IMR-90 (cell line): ENCODE measurements at regions not wholly inside any gene's neighbourhood (a gene's known extent, or its start where the extent isn't known, plus 50 kb on each side); places are given as distances from the start of the nearest gene placed in this dataset.

Experiments
- ATAC-seq: fragments of 200-7000 bp; cut with Tn5 transposase; 2 replicates; pipeline ENCODE4 v1.9.1; 2020; ENCODE audit warnings: low read depth, mild to moderate bottlenecking, moderate library complexity
- BruUV-seq: library from RNA; stranded (reverse); fragments of 400-500 nt; replicated peaks from 2 replicates; lab custom pipeline; 2021; lab: Mats Ljungman, UMichigan
- CTCF ChIA-PET: fragments of 300-600 bp; formaldehyde crosslinking; extraction: SDS; loops from one replicate; lab custom pipeline; 2021; ENCODE audit warnings: antibody characterized with exemption; lab: Yijun Ruan, JAX
- POLR2A ChIA-PET: fragments of 300-600 bp; sonication (Branson Sonifier 250); formaldehyde crosslinking; loops from one replicate; lab custom pipeline; 2022; ENCODE audit warnings: antibody characterized with exemption; ENCODE audit not compliant: unreplicated experiment; lab: Charles Lee
- DNase-seq: peaks from one replicate; pipeline ENCODE4 v3.0.0; 2013
- H2AFZ ChIP-seq: replicated peaks from 2 replicates; pipeline ENCODE3; 2013; ENCODE audit warnings: low read length, mild to moderate bottlenecking; ENCODE audit not compliant: poor library complexity
- H2AK5ac ChIP-seq: 2 replicates; pipeline ENCODE4 v1.6.1; 2013; ENCODE audit warnings: low read depth, low read length, inconsistent platforms
- H2AK9ac ChIP-seq: replicated peaks from 2 replicates; pipeline ENCODE3; 2013; ENCODE audit warnings: mild to moderate bottlenecking, low read depth, low read length, moderate library complexity; ENCODE audit not compliant: poor library complexity
- H2BK120ac ChIP-seq: 2 replicates; pipeline ENCODE4 v1.6.1; 2013; ENCODE audit warnings: low read depth, low read length, inconsistent platforms
- H2BK15ac ChIP-seq: 3 replicates; pipeline ENCODE4 v1.6.1; 2013; ENCODE audit warnings: low read depth, low read length, inconsistent platforms
- H2BK20ac ChIP-seq: 2 replicates; pipeline ENCODE4 v1.6.1; 2013; ENCODE audit warnings: low read depth, mild to moderate bottlenecking, inconsistent platforms, low read length, moderate library complexity
- H2BK5ac ChIP-seq: 2 replicates; pipeline ENCODE4 v1.6.1; 2013; ENCODE audit warnings: mild to moderate bottlenecking, low read depth, low read length, inconsistent platforms; ENCODE audit not compliant: poor library complexity, severe bottlenecking
- H3K14ac ChIP-seq: replicated peaks from 2 replicates; pipeline ENCODE4 v1.6.1; 2013; ENCODE audit warnings: low read depth, low read length, inconsistent platforms
- H3K18ac ChIP-seq: 2 replicates; pipeline ENCODE4 v1.6.1; 2013; ENCODE audit warnings: low read depth, low read length, control low read depth
- H3K23ac ChIP-seq: 2 replicates; pipeline ENCODE4 v1.6.1; 2013; ENCODE audit warnings: low read depth, low read length, inconsistent platforms
- H3K27ac ChIP-seq: 2 replicates; pipeline ENCODE4 v1.5.1; 2013; ENCODE audit warnings: mild to moderate bottlenecking, control low read depth, low read length; ENCODE audit not compliant: insufficient read depth
- H3K27me3 ChIP-seq: 2 replicates; pipeline ENCODE4 v1.6.1; 2013; ENCODE audit warnings: low read length; ENCODE audit not compliant: control insufficient read depth, insufficient read depth
- H3K36me3 ChIP-seq: 2 replicates; pipeline ENCODE4 v1.6.1; 2013; ENCODE audit warnings: low read length, mixed read lengths; ENCODE audit not compliant: control insufficient read depth, insufficient read depth
- H3K4ac ChIP-seq: 2 replicates; pipeline ENCODE4 v1.6.1; 2013; ENCODE audit warnings: low read depth, low read length, inconsistent platforms
- H3K4me1 ChIP-seq: 2 replicates; pipeline ENCODE4 v1.6.1; 2013; ENCODE audit warnings: low read length, mixed read lengths; ENCODE audit not compliant: control insufficient read depth, insufficient read depth
- H3K4me2 ChIP-seq: 2 replicates; pipeline ENCODE4 v1.6.1; 2013; ENCODE audit warnings: low read depth, mild to moderate bottlenecking, control low read depth, low read length, moderate library complexity
- H3K4me3 ChIP-seq: 2 replicates; pipeline ENCODE4 v1.5.1; 2013; ENCODE audit warnings: low read depth, mild to moderate bottlenecking, control low read depth, low read length, moderate library complexity; ENCODE audit not compliant: insufficient read depth
- H3K56ac ChIP-seq: 2 replicates; pipeline ENCODE4 v1.6.1; 2013; ENCODE audit warnings: low read length, inconsistent platforms; ENCODE audit not compliant: insufficient read depth; ENCODE audit errors: extremely low read depth
- H3K79me1 ChIP-seq, 2 experiments: 2 replicates each; pipeline ENCODE4 v1.6.1; 2013; ENCODE audit warnings: low read length in 2 of 2, inconsistent platforms in 1 of 2, low read depth in 1 of 2
- H3K9ac ChIP-seq: 2 replicates; pipeline ENCODE4 v1.6.1; 2013; ENCODE audit warnings: low read depth, low read length, control low read depth
- H3K9me1 ChIP-seq: 2 replicates; pipeline ENCODE4 v1.6.1; 2013; ENCODE audit warnings: low read length, inconsistent platforms; ENCODE audit not compliant: insufficient read depth
- H3K9me3 ChIP-seq: 2 replicates; pipeline ENCODE4 v1.6.1; 2013; ENCODE audit warnings: low read length; ENCODE audit not compliant: control insufficient read depth, insufficient read depth
- H4K20me1 ChIP-seq: 2 replicates; pipeline ENCODE4 v1.6.1; 2013; ENCODE audit warnings: low read length, inconsistent platforms; ENCODE audit not compliant: insufficient read depth
- H4K5ac ChIP-seq: 2 replicates; pipeline ENCODE4 v1.6.1; 2013; ENCODE audit warnings: mild to moderate bottlenecking, low read depth, low read length, control low read depth
- H4K8ac ChIP-seq, 2 experiments: 2 replicates each; pipeline ENCODE4 v1.6.1; 2013; ENCODE audit warnings: low read depth in 2 of 2, low read length in 2 of 2, control low read depth in 1 of 2, inconsistent platforms in 1 of 2
- H4K91ac ChIP-seq: 2 replicates; pipeline ENCODE4 v1.6.1; 2013; ENCODE audit warnings: low read depth, low read length, inconsistent platforms; ENCODE audit not compliant: insufficient read depth
- BHLHE40 ChIP-seq: fragments of 150-350 bp; IDR thresholded peaks from 2 replicates; pipeline ENCODE4 v1.6.1; 2016; ENCODE audit warnings: mild to moderate bottlenecking, low read depth, low read length
- CEBPB ChIP-seq: IDR thresholded peaks from 2 replicates; pipeline ENCODE4 v1.6.1; 2012; ENCODE audit warnings: low read depth, low read length, improper control_type of control experiment
- CHD1 ChIP-seq: IDR thresholded peaks from 2 replicates; pipeline ENCODE4 v1.6.1; 2012; ENCODE audit warnings: low read depth, low read length, improper control_type of control experiment
- CTCF ChIP-seq: conservative IDR thresholded peaks from 2 replicates; pipeline ENCODE4 v1.5.1; 2012; ENCODE audit warnings: mild to moderate bottlenecking, low read depth, low read length, improper control_type of control experiment
- FOS ChIP-seq: fragments of 150-350 bp; IDR thresholded peaks from 2 replicates; pipeline ENCODE4 v1.6.1; 2016; ENCODE audit warnings: low read depth, low read length
- MAFK ChIP-seq: IDR thresholded peaks from 2 replicates; pipeline ENCODE4 v1.6.1; 2012; ENCODE audit warnings: low read depth, low read length, improper control_type of control experiment
- MAZ ChIP-seq: IDR thresholded peaks from 2 replicates; pipeline ENCODE4 v1.6.1; 2012; ENCODE audit warnings: low read depth, mild to moderate bottlenecking, low read length, improper control_type of control experiment, moderate library complexity, borderline replicate concordance
- MXI1 ChIP-seq: IDR thresholded peaks from 2 replicates; pipeline ENCODE4 v1.6.1; 2012; ENCODE audit warnings: low read depth, mild to moderate bottlenecking, low read length, moderate library complexity, borderline replicate concordance
- NFE2L2 ChIP-seq: fragments of 150-350 bp; IDR thresholded peaks from 2 replicates; pipeline ENCODE4 v1.6.1; 2016; ENCODE audit warnings: low read depth, mild to moderate bottlenecking, low read length
- POLR2A ChIP-seq: IDR thresholded peaks from 2 replicates; pipeline ENCODE4 v1.6.1; 2012; ENCODE audit warnings: mild to moderate bottlenecking, low read depth, low read length
- RAD21 ChIP-seq: IDR thresholded peaks from 2 replicates; pipeline ENCODE4 v1.6.1; 2012; ENCODE audit warnings: low read length, improper control_type of control experiment
- RCOR1 ChIP-seq: IDR thresholded peaks from 2 replicates; pipeline ENCODE4 v1.6.1; 2012; ENCODE audit warnings: mild to moderate bottlenecking, low read length, improper control_type of control experiment; ENCODE audit not compliant: insufficient replicate concordance
- RFX5 ChIP-seq: IDR thresholded peaks from 2 replicates; pipeline ENCODE4 v1.8.0; 2012; ENCODE audit warnings: low read depth, mild to moderate bottlenecking, low read length, moderate library complexity
- SMC3 ChIP-seq: fragments of 150-350 bp; IDR thresholded peaks from 2 replicates; pipeline ENCODE4 v1.6.1; 2016; ENCODE audit warnings: low read depth, mild to moderate bottlenecking, antibody characterized with exemption, low read length, moderate library complexity
- WGBS, 2 experiments: methylation state at CpG; one replicate each; pipeline versions ENCODE4 v1.1.5 to v1.1.7; 2013; ENCODE audit warnings: missing lambda C conversion rate in 2 of 2; ENCODE audit not compliant: insufficient read length in 1 of 2; ENCODE audit errors: extremely low coverage in 2 of 2; 5-methylcytosine and 5-hydroxymethylcytosine counted together
- dilution Hi-C: fragments of 300-500 bp; cut with HindIII; formaldehyde crosslinking; loops from one replicate; pipeline ENCODE4 v1.14.3; 2018; ENCODE audit warnings: low sequenced_read_pairs; ENCODE audit not compliant: unreplicated experiment
- in situ Hi-C: fragments of 300-500 bp; cut with MboI; formaldehyde crosslinking; loops from 3 replicates; pipeline ENCODE4 v1.14.3; 2019; ENCODE audit warnings: low sequenced_read_pairs, inconsistent platforms, mixed read lengths
- intact Hi-C: fragments of 100-400 bp; cut with micrococcal nuclease; formaldehyde crosslinking; loops from 2 replicates; pipeline ENCODE4 v1.10.0; 2022
- TF ChIP-seq, protein P1 (sequence below): fragments of 150-350 bp; IDR thresholded peaks from 2 replicates; pipeline ENCODE4 v1.6.1; 2017; ENCODE audit warnings: mild to moderate bottlenecking, antibody characterized with exemption, low read length, low read depth
- TF ChIP-seq, protein P2 (sequence below): fragments of 150-350 bp; IDR thresholded peaks from 2 replicates; pipeline ENCODE4 v1.6.1; 2016; ENCODE audit warnings: low read depth, mild to moderate bottlenecking, low read length, moderate library complexity, borderline replicate concordance

DNA sequence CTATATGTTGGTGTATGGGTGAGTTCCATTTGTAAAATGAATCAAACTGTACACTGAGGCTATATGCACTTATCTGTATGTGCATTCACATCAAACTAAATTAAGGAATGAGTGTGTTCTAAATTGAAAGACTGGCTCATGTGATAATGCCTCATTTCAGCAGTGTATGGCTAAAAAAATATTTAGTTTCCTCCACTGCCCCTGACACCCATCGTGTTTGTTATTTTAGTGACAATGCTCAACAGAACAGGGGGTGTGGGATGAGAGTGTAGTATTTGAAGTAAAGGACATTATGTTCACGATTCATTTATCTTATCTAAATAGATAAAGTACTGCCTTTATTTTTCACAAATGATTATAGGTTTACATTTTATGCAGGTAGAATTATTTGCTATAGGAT is 301.1 kb upstream of the ARPP21 start:
- no peak overlapping the region for H2BK15ac ChIP-seq
- no peak overlapping the region for H3K27ac ChIP-seq
- CTCF ChIA-PET: no interaction called here
- no peaks in the 10 kb centered on the region for H3K79me1 ChIP-seq
- BruUV-seq: no TSS peak
- H2BK5ac ChIP-seq: no peak overlapping the region
- H3K9me3 ChIP-seq: peaks cover 2% of the 10 kb centered on the region; the same call in 1 of the 2 replicates
- intact Hi-C loops (loop anchor here (10.0 kb wide), 1 partner anchor 63 kb away; no protein-coding TSS in a partner anchor), in situ Hi-C loops (no loop called here), dilution Hi-C loops (no loop called here)
- no peak overlapping the region for H3K4ac ChIP-seq
- H3K18ac ChIP-seq: no peak overlapping the region
- no peak overlapping the region for H2AFZ ChIP-seq
- H4K8ac ChIP-seq: no peak overlapping the region
- no peak overlapping the region for H4K5ac ChIP-seq
- H3K36me3 ChIP-seq: no peaks in the 10 kb centered on the region
- ATAC-seq (no peak), DNase-seq (no peak)
- no peak overlapping the region for H3K56ac ChIP-seq
- POLR2A ChIA-PET: no interaction called here
- H2AK5ac ChIP-seq: no peak overlapping the region
- H3K9ac ChIP-seq: no peak overlapping the region
- no peaks in the 10 kb centered on the region for H3K27me3 ChIP-seq
- H2AK9ac ChIP-seq: no peak overlapping the region
- no peaks in the 10 kb centered on the region for H3K4me1 ChIP-seq
- H2BK20ac ChIP-seq: no peak overlapping the region
- H2BK120ac ChIP-seq: no peak overlapping the region
- no peak overlapping the region for H3K14ac ChIP-seq
- H3K23ac ChIP-seq: no peak overlapping the region
- no peak overlapping the region for H4K91ac ChIP-seq
- no peak overlapping the region for H3K4me3 ChIP-seq
- TF ChIP-seq SMC3 (no peak), RFX5 (no peak), MXI1 (no peak), MAFK (no peak), CTCF (no peak), CHD1 (no peak), RCOR1 (no peak), POLR2A (no peak), BHLHE40 (no peak), MAZ (no peak), RAD21 (no peak), FOS (no peak), CEBPB (no peak), NFE2L2 (no peak)
- TF ChIP-seq, protein P1, sequence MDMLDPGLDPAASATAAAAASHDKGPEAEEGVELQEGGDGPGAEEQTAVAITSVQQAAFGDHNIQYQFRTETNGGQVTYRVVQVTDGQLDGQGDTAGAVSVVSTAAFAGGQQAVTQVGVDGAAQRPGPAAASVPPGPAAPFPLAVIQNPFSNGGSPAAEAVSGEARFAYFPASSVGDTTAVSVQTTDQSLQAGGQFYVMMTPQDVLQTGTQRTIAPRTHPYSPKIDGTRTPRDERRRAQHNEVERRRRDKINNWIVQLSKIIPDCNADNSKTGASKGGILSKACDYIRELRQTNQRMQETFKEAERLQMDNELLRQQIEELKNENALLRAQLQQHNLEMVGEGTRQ: no peak
- TF ChIP-seq, protein P2, sequence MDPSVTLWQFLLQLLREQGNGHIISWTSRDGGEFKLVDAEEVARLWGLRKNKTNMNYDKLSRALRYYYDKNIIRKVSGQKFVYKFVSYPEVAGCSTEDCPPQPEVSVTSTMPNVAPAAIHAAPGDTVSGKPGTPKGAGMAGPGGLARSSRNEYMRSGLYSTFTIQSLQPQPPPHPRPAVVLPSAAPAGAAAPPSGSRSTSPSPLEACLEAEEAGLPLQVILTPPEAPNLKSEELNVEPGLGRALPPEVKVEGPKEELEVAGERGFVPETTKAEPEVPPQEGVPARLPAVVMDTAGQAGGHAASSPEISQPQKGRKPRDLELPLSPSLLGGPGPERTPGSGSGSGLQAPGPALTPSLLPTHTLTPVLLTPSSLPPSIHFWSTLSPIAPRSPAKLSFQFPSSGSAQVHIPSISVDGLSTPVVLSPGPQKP: no peak
- no peaks in the 10 kb centered on the region for H4K20me1 ChIP-seq
- H3K9me1 ChIP-seq: no peaks in the 10 kb centered on the region
- WGBS, 2 experiments: no CpG with 5 or more reads among the region's 2 CpGs
- H3K4me2 ChIP-seq: no peak overlapping the region
